Lower leg skin (tissue), 3 donors: ENCODE measurements at regions not wholly inside any gene's neighbourhood (a gene's known extent, or its start where the extent isn't known, plus 50 kb on each side); places are given as distances from the start of the nearest gene placed in this dataset.

Experiments
- POLR2A ChIP-seq, 2 donors: fragments of 450-650 bp; IDR thresholded peaks; one replicate each; pipeline ENCODE4 v1.6.1; 2016 to 2017; ENCODE audit warnings: antibody characterized with exemption in 2 of 2, mild to moderate bottlenecking in 1 of 2, moderate library complexity in 1 of 2
- TF ChIP-seq, protein P1 (sequence below), 3 donors: fragments of 450-650 bp; IDR thresholded peaks; one replicate each; pipeline ENCODE4 v1.5.1; 2016; ENCODE audit warnings: antibody characterized with exemption in 3 of 3, mild to moderate bottlenecking in 3 of 3, moderate library complexity in 2 of 3

DNA sequence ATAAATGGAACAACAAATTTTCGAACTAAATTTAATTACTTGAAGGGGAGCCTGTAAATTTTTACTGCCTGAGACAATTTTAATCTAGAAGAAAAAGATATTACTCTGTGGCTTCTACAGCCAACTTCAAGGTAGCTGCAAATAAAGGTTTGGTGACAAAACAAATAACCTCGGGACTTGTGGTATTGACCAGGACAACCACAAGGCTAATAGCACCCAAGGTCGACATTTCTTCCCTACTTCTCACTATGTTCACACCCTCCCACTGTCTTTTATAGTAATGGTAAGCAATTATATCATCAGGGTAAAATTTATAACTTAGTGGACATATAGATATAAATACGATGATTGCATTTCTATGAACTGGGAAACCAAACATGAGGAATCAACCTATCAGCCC is 67.9 kb upstream of the SPINK5 start:
- TF ChIP-seq POLR2A (IDR thresholded peaks at IDR 0.05), result no peak
- TF ChIP-seq, protein P1, sequence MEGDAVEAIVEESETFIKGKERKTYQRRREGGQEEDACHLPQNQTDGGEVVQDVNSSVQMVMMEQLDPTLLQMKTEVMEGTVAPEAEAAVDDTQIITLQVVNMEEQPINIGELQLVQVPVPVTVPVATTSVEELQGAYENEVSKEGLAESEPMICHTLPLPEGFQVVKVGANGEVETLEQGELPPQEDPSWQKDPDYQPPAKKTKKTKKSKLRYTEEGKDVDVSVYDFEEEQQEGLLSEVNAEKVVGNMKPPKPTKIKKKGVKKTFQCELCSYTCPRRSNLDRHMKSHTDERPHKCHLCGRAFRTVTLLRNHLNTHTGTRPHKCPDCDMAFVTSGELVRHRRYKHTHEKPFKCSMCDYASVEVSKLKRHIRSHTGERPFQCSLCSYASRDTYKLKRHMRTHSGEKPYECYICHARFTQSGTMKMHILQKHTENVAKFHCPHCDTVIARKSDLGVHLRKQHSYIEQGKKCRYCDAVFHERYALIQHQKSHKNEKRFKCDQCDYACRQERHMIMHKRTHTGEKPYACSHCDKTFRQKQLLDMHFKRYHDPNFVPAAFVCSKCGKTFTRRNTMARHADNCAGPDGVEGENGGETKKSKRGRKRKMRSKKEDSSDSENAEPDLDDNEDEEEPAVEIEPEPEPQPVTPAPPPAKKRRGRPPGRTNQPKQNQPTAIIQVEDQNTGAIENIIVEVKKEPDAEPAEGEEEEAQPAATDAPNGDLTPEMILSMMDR (IDR thresholded peaks at IDR 0.05), result no peak
